DOHH2 (cell line): ENCODE measurements at regions not wholly inside any gene's neighbourhood (a gene's known extent, or its start where the extent isn't known, plus 50 kb on each side); places are given as distances from the start of the nearest gene placed in this dataset.

Source experiments
- CTCF ChIP-seq: fragments of 200-600 bp; sonication (generic); IDR thresholded peaks from one replicate; pipeline ENCODE4 v1.5.1; 2014; ENCODE audit warnings: antibody characterized with exemption, mild to moderate bottlenecking, low read depth, low read length; ENCODE audit not compliant: poor library complexity, severe bottlenecking
- EZH2phosphoT487 ChIP-seq: fragments of 200-600 bp; sonication (generic); IDR thresholded peaks from 2 replicates; pipeline ENCODE4 v1.6.1; 2017; ENCODE audit warnings: borderline replicate concordance, mild to moderate bottlenecking, antibody characterized with exemption, low read length, moderate library complexity, mixed read lengths

GRCh38 chr10:53422223-53422888 is 649.8 kb upstream of the MBL2 start:
- TF ChIP-seq EZH2phosphoT487 (no peak), CTCF (no peak)
